ENCODE measurements at regions not wholly inside any gene's neighbourhood (a gene's known extent, or its start where the extent isn't known, plus 50 kb on each side); places are given as distances from the start of the nearest gene placed in this dataset.

GRCh38 chr14:106879241-106879640 lies 1352.9 kb downstream of the TMEM121 start:
- TF ChIP-seq EZH2 (IDR thresholded peaks at IDR 0.05; ENCODE audit: insufficient read depth, poor library complexity, severe bottlenecking) (no peak), EZH2phosphoT487 (IDR thresholded peaks at IDR 0.05; ENCODE audit: insufficient read depth, low read depth) (no peak)
